ENCODE measurements at regions not wholly inside any gene's neighbourhood (a gene's known extent, or its start where the extent isn't known, plus 50 kb on each side); places are given as distances from the start of the nearest gene placed in this dataset.

DNA sequence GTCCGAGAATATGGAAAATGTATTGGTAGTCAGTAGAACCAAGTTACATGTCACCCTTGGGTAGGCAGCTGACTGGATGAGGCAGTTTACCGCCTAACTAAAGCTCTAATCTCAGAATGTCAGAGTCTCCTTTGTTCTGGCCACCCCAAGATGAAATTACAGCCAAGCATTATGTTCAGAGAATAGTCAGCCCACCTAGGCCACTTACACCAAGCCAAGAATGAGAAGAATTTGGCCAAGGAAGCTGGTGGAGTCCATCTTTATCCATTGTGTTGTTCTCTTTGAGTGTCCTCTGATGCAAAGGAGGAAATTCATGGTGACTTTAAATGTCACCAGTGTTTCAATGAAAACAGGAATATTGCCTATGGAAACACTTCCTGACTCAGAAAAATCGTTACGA is 275.1 kb upstream of the MAP3K1 start:
- no TSS peak for BruUV-seq (replicated peaks)
- 69% methylated on average over 4 of the region's 4 CpGs for WGBS (ENCODE audit: low lambda C conversion rate)
- Histone ChIP-seq H3K36me3 (replicated peaks in 1 of 2; ENCODE audit: control insufficient read depth in 1 of 2, insufficient read depth in 2 of 2, low read length in 2 of 2) (no peaks in the 10 kb centered on the region), H3K4me3 (replicated peaks in 1 of 3; ENCODE audit: insufficient read depth in 1 of 3, low read depth in 2 of 3, low read length in 3 of 3) (no peak overlapping the region), H3K4me2 (ENCODE audit: low read depth, low read length) (no peak overlapping the region), H3K9me3 (ENCODE audit: low read length) (no peaks in the 10 kb centered on the region), H3K4me1 (ENCODE audit: insufficient read depth, low read length) (peaks cover 17% of the 10 kb centered on the region), H3K79me2 (ENCODE audit: insufficient read depth, low read length) (no peaks in the 10 kb centered on the region), H3K9ac (ENCODE audit: insufficient read depth, low read depth, low read length) (no peak overlapping the region), H3K27ac (ENCODE audit: extremely low read length, insufficient read depth, low read length) (no peak overlapping the region), H2AFZ (ENCODE audit: low read length) (no peak overlapping the region), H4K20me1 (ENCODE audit: insufficient read depth, low read length) (no peaks in the 10 kb centered on the region), H3K27me3 (ENCODE audit: control insufficient read depth in 1 of 2, insufficient read depth in 2 of 2, low read length in 2 of 2) (no peaks in the 10 kb centered on the region; a peak in 1 of 5 replicates)
- POLR2A ChIA-PET = no interaction called here
- CTCF ChIA-PET (ENCODE audit: low intra/inter-chr PET ratio, low total read pairs) = no interaction called here
- no peak for ATAC-seq
- intact Hi-C loops (cut with micrococcal nuclease; ENCODE audit: unreplicated experiment) (no loop called here), in situ Hi-C loops (cut with HindIII; ENCODE audit: extremely low pct_ligation_motif_present, low pct_unique_long_range_greater_than_20kb) (no loop called here)
- no peak for DNase-seq (ENCODE audit: low spot score)
- no peak for TF ChIP-seq ZGPAT (CRISPR knock-in tag; IDR thresholded peaks at IDR 0.05)
- TF ChIP-seq ZNF136 (CRISPR knock-in tag; IDR thresholded peaks at IDR 0.05; ENCODE audit: low read depth) = no peak
- no peak for TF ChIP-seq ZNF552 (CRISPR knock-in tag; IDR thresholded peaks at IDR 0.05; ENCODE audit: borderline replicate concordance)
- no peak for TF ChIP-seq SRF (IDR thresholded peaks at IDR 0.05; ENCODE audit: low read depth, low read length)
- no peak for TF ChIP-seq ADNP (CRISPR knock-in tag; IDR thresholded peaks at IDR 0.05)
- no peak for TF ChIP-seq NRL (CRISPR knock-in tag; IDR thresholded peaks at IDR 0.05; ENCODE audit: borderline replicate concordance)
- no peak for TF ChIP-seq ASH2L (IDR thresholded peaks at IDR 0.05; ENCODE audit: insufficient read length, low read depth, low read length)
- no peak for TF ChIP-seq ETV6 (CRISPR knock-in tag; conservative IDR thresholded peaks at IDR 0.05)
- no peak for TF ChIP-seq ZNF101 (CRISPR knock-in tag; IDR thresholded peaks at IDR 0.05; ENCODE audit: borderline replicate concordance, low read depth)
- TF ChIP-seq, protein P1, sequence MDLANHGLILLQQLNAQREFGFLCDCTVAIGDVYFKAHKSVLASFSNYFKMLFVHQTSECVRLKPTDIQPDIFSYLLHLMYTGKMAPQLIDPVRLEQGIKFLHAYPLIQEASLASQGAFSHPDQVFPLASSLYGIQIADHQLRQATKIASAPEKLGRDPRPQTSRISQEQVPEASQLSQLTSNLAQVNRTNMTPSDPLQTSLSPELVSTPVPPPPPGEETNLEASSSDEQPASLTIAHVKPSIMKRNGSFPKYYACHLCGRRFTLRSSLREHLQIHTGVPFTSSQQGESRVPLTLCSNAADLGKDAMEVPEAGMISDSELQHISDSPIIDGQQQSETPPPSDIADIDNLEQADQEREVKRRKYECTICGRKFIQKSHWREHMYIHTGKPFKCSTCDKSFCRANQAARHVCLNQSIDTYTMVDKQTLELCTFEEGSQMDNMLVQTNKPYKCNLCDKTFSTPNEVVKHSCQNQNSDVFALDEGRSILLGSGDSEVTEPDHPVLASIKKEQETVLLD (CRISPR knock-in tag; IDR thresholded peaks at IDR 0.05; ENCODE audit: low read depth) = no peak
- TF ChIP-seq ZNF775 (CRISPR knock-in tag; IDR thresholded peaks at IDR 0.05; ENCODE audit: borderline replicate concordance) = no peak
- TF ChIP-seq ZNF672 (CRISPR knock-in tag; IDR thresholded peaks at IDR 0.05) = no peak
- TF ChIP-seq ZNF160 (CRISPR knock-in tag; IDR thresholded peaks at IDR 0.05) = no peak
- TF ChIP-seq, protein P2, sequence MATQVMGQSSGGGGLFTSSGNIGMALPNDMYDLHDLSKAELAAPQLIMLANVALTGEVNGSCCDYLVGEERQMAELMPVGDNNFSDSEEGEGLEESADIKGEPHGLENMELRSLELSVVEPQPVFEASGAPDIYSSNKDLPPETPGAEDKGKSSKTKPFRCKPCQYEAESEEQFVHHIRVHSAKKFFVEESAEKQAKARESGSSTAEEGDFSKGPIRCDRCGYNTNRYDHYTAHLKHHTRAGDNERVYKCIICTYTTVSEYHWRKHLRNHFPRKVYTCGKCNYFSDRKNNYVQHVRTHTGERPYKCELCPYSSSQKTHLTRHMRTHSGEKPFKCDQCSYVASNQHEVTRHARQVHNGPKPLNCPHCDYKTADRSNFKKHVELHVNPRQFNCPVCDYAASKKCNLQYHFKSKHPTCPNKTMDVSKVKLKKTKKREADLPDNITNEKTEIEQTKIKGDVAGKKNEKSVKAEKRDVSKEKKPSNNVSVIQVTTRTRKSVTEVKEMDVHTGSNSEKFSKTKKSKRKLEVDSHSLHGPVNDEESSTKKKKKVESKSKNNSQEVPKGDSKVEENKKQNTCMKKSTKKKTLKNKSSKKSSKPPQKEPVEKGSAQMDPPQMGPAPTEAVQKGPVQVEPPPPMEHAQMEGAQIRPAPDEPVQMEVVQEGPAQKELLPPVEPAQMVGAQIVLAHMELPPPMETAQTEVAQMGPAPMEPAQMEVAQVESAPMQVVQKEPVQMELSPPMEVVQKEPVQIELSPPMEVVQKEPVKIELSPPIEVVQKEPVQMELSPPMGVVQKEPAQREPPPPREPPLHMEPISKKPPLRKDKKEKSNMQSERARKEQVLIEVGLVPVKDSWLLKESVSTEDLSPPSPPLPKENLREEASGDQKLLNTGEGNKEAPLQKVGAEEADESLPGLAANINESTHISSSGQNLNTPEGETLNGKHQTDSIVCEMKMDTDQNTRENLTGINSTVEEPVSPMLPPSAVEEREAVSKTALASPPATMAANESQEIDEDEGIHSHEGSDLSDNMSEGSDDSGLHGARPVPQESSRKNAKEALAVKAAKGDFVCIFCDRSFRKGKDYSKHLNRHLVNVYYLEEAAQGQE (IDR thresholded peaks at IDR 0.05; ENCODE audit: borderline replicate concordance in 1 of 2, low read depth in 1 of 2, low read length in 2 of 2) = no peak
- no peak for TF ChIP-seq ZNF317 (CRISPR knock-in tag; IDR thresholded peaks at IDR 0.05)
- no peak for TF ChIP-seq GPN1 (CRISPR knock-in tag; IDR thresholded peaks at IDR 0.05; ENCODE audit: borderline replicate concordance)
- no peak for FAIRE-seq

Measured in HepG2 (cell line).